HUES48 (cell line): ENCODE measurements at regions not wholly inside any gene's neighbourhood (a gene's known extent, or its start where the extent isn't known, plus 50 kb on each side); places are given as distances from the start of the nearest gene placed in this dataset.

ENCODE experiments used
- H3K27ac ChIP-seq: one replicate; pipeline ENCODE4 v1.7.0; 2013; ENCODE audit warnings: low read depth, low read length, inconsistent platforms
- H3K27me3 ChIP-seq: 2 replicates; pipeline ENCODE4 v1.6.1; 2013; ENCODE audit warnings: mild to moderate bottlenecking, low read length; ENCODE audit not compliant: control insufficient read depth, insufficient read depth
- H3K36me3 ChIP-seq: 2 replicates; pipeline ENCODE4 v1.6.1; 2013; ENCODE audit warnings: low read length; ENCODE audit not compliant: control insufficient read depth, insufficient read depth
- H3K4me1 ChIP-seq: 2 replicates; pipeline ENCODE4 v1.6.1; 2013; ENCODE audit warnings: mild to moderate bottlenecking, low read length; ENCODE audit not compliant: control insufficient read depth, insufficient read depth
- H3K4me3 ChIP-seq: 2 replicates; pipeline ENCODE4 v1.5.1; 2013; ENCODE audit warnings: mild to moderate bottlenecking, low read depth, low read length
- H3K9ac ChIP-seq: 2 replicates; pipeline ENCODE4 v1.6.1; 2013; ENCODE audit warnings: mild to moderate bottlenecking, low read depth, low read length, moderate library complexity
- H3K9me3 ChIP-seq: 2 replicates; pipeline ENCODE4 v1.6.1; 2013; ENCODE audit warnings: low read length; ENCODE audit not compliant: control insufficient read depth, insufficient read depth

DNA sequence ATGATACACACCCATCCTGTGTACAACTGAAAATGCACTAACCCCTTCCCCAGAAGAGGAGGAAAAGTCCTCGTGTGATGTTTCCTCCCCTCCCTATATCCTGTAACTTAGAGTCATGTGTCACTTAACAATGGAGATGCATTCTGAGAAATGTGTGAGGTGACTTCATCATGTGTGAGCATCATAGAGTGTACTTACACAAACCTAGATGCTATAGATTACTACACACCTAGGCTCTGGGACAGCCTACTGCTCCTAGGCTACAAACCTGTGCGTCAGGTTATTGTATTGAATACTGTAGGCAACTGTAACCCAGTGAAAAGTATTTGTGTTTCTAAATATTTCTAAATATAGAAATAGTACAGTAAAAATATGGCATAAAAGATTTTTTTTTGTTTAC, 98.6 kb upstream of the FAM180A start:
- Histone ChIP-seq H3K36me3 (no peaks in the 10 kb centered on the region), H3K9me3 (no peaks in the 10 kb centered on the region), H3K27me3 (no peaks in the 10 kb centered on the region), H3K4me1 (no peaks in the 10 kb centered on the region), H3K27ac (no peak overlapping the region), H3K4me3 (no peak overlapping the region), H3K9ac (no peak overlapping the region)

DNA sequence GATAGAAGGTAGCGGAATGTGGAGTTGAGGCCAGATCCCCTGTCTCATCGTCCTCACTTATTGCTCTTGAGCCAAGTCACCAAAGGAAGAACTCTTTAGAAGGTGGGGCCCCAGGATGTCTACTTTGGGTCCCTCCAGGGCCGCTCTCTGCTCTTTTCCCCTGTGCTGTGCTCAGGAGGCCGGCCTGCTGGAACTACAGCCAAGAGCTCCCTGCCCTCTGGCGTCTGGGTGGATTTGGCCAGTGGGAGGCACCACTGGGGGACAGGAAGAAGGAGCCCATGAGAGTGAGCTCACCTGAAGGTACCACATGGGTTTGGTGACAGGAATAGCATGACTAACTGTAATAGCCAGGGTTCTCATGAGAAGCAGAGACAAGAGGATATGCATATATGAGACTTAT, 97.7 kb upstream of the FAM180A start:
- no peak overlapping the region for H3K27ac ChIP-seq
- H3K4me3 ChIP-seq, result no peak overlapping the region
- H3K9me3 ChIP-seq, result no peaks in the 10 kb centered on the region
- H3K4me1 ChIP-seq, result no peaks in the 10 kb centered on the region
- no peak overlapping the region for H3K9ac ChIP-seq
- H3K27me3 ChIP-seq, result no peaks in the 10 kb centered on the region
- H3K36me3 ChIP-seq, result no peaks in the 10 kb centered on the region

DNA sequence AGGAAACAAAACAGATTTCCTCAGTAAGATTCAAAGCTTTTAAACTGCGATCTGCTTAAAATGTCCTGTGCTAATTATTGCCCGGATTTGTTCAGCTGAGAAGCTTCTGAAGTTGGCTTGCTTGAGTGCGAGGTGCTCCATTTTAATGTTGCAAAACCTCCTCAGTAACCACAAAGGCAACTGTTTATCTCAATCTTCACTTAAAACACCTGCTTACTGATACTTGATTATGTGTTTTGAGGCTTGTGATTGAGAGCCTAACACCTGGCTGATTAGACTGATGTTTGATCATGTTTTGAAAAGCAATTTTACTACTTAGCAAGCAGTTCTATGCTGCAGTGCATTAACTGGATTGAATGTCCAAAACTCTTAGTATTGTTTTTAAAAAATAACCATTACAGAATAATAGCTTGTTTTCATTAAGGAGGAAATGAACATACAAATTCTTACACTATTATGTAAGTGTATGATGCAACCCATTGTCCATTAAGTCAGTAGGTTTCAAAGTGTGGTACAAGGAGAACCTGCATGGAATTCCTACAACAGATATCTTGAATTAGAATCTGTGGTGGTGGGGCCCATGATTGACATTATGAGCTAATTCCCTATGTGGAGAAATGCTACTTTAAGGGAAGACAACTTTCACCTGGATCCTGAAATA, 96.9 kb upstream of the FAM180A start:
- no peak overlapping the region for H3K27ac ChIP-seq

DNA sequence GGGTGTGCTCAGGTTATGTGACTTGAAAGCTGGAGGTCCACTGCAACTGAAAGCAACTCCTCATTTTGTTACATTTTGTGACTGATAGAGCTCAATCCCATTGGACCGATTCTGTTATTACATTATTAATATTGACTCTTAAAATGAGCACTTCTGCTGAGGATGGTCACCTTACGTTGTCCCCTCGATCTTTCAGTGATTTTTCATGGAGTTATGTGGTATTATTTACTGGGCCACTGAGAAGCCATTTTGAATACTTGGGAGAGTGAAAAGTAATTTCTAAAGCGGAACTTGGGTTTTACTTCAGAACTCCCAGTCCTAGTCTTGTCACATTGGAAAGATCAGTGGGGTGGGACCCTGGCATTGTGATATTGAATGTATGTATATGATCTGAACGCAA, 96.3 kb upstream of the FAM180A start:
- no peaks in the 10 kb centered on the region for H3K36me3 ChIP-seq
- H3K9ac ChIP-seq, result no peak overlapping the region
- H3K9me3 ChIP-seq, result no peaks in the 10 kb centered on the region
- no peak overlapping the region for H3K27ac ChIP-seq
- no peak overlapping the region for H3K4me3 ChIP-seq
- no peaks in the 10 kb centered on the region for H3K27me3 ChIP-seq
- H3K4me1 ChIP-seq, result no peaks in the 10 kb centered on the region

More for the DNA sequence above, 96.9 kb upstream of the FAM180A start:
- H3K9ac ChIP-seq, result no peak overlapping the region
- H3K4me1 ChIP-seq, result no peaks in the 10 kb centered on the region
- no peaks in the 10 kb centered on the region for H3K9me3 ChIP-seq
- no peak overlapping the region for H3K4me3 ChIP-seq
- H3K27me3 ChIP-seq, result no peaks in the 10 kb centered on the region
- H3K36me3 ChIP-seq, result no peaks in the 10 kb centered on the region

DNA sequence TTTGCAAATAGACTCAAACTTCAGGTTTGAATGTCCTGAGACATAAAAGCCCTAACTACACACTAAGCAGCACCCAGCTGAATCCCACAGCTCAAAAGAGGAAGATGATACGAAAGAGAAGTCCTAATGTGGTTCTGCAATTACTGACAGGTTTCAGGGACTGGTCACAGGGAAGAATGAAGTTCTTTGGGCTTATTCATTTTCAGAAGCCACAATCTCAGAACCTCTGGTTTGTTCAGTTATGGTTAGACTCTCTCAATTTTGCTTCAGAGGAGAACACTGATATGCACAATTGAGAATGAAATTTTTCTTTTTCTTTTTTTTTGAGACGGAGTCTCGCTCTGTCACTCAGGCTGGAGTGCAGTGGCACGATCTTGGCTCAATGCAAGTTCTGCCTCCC, 94.6 kb upstream of the FAM180A start:
- Histone ChIP-seq H3K4me3 (no peak overlapping the region), H3K27ac (no peak overlapping the region)

DNA sequence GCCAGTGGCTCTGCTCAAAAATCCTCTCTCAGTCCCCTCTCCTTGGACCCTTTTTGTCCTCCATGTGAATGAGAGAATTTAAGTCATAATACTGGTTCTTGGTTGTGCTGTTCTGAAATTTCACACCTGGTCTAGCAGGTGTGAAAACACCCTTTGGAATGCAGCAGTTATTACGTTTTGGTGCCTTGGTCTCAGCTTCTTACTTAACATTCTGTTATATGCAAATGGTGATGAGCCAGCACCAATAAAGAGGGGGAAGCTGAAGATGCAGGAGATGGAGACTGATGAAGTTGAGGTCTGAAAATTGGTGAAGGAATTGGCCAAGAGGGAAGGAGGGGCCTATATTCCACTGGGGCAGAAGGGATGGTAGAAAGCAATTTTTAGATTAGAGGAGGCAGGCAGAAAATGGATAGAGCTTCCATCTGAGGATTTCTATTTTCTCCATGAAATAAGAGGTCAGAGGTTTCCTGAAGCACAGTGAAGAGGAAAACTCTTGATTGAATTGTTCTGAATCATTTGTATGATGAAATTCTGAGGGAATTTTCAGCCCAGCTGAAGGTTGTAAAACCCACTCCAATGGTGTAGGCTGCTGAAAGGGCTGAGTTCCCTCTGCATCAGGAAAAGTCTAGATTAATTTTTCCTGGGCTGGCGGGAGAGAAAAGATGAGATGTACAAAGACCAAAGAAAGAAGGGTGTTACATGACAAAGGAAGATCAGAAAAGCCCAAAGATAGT, 94.0 kb upstream of the FAM180A start:
- Histone ChIP-seq H3K4me3 (no peak overlapping the region), H3K9ac (no peak overlapping the region), H3K9me3 (no peaks in the 10 kb centered on the region), H3K27ac (no peak overlapping the region), H3K4me1 (no peaks in the 10 kb centered on the region), H3K27me3 (no peaks in the 10 kb centered on the region), H3K36me3 (no peaks in the 10 kb centered on the region)

More for the DNA sequence above, 94.6 kb upstream of the FAM180A start:
- H3K4me1 ChIP-seq, result no peaks in the 10 kb centered on the region
- no peaks in the 10 kb centered on the region for H3K27me3 ChIP-seq
- H3K36me3 ChIP-seq, result no peaks in the 10 kb centered on the region
- no peak overlapping the region for H3K9ac ChIP-seq
- no peaks in the 10 kb centered on the region for H3K9me3 ChIP-seq

DNA sequence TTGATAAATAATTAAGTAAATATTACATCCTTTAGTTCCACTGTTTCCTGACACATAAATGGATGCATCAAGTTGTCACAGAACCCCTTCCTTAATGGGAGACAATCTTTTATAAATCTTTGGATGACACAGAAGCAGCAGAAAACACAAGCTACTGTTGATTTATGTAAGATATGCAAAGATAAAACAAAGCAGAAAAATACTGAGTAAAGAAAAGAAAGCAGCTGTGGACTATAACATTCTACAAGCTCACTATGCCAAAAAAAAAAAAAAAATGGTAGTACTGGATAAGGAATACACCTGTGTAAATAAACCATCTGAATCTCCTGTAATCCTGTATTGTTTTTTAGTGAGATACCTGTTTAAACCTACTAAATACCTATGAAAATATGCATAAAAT, 92.0 kb upstream of the FAM180A start:
- Histone ChIP-seq H3K27ac (no peak overlapping the region), H3K4me1 (no peaks in the 10 kb centered on the region), H3K36me3 (no peaks in the 10 kb centered on the region), H3K27me3 (no peaks in the 10 kb centered on the region), H3K9ac (no peak overlapping the region), H3K9me3 (no peaks in the 10 kb centered on the region), H3K4me3 (no peak overlapping the region)

DNA sequence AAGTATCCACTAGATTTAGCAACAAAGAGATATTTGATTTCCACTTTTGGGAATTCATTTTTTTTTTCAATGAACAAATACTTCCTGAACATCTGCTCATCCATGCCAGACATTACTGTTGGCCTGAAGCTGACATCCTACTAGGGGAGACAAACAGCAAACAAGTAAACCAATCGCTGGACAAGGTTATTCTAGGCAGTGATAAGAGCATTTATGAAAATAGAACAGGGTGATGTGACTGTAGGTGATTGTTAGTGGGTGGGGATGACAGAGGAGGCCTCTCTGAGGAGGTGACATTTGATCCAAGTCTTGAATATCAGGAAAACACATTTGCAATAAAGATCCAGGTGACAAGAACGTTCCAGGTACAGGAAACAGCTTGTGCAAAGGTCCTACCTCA, 89.1 kb upstream of the FAM180A start:
- no peak overlapping the region for H3K27ac ChIP-seq
- no peaks in the 10 kb centered on the region for H3K4me1 ChIP-seq
- H3K36me3 ChIP-seq, result no peaks in the 10 kb centered on the region
- H3K27me3 ChIP-seq, result no peaks in the 10 kb centered on the region
- H3K9me3 ChIP-seq, result no peaks in the 10 kb centered on the region
- no peak overlapping the region for H3K4me3 ChIP-seq
- no peak overlapping the region for H3K9ac ChIP-seq

DNA sequence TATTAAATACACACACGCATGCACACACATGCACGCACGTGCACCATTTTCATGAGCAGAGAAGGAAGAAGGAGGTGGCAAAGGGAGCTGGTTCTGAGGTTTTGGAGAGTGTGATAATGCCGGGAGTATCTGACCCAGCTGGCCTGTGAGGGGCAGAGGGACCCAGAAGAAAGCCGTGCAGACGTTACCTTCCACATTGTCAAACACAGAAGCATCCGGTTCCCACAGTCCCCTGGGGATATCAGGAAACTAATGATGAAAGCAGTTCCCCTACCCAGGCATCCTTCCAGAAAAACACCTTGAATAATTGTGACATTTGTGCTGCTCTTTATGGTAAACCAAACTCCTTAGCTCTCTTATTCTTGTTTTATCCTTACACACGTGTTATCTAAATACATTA, 85.7 kb upstream of the FAM180A start:
- Histone ChIP-seq H3K27ac (no peak overlapping the region), H3K4me1 (no peaks in the 10 kb centered on the region), H3K27me3 (no peaks in the 10 kb centered on the region), H3K4me3 (no peak overlapping the region), H3K9ac (no peak overlapping the region), H3K36me3 (no peaks in the 10 kb centered on the region), H3K9me3 (no peaks in the 10 kb centered on the region)

DNA sequence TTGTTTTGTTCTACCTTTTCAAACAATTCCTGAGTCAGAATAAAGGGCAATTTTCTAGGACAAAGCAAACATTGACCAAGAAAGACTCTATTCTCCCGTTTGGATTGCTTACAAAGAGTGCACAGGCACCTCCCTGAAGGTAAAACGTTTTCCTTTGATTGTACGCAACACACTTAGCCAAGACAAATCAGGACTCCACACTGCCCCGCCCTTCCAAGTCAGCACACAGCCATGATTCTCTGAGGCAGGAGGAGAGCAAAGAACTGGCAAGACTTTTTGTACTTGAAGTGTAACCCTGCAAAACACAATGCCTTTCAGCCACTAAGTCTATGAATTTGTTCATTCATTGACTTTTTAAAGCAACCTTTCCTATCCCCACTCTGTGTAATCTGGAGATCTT, 85.0 kb upstream of the FAM180A start:
- no peaks in the 10 kb centered on the region for H3K27me3 ChIP-seq
- H3K4me3 ChIP-seq, result no peak overlapping the region
- H3K27ac ChIP-seq, result no peak overlapping the region
- no peaks in the 10 kb centered on the region for H3K9me3 ChIP-seq
- H3K36me3 ChIP-seq, result no peaks in the 10 kb centered on the region
- H3K9ac ChIP-seq, result no peak overlapping the region
- no peaks in the 10 kb centered on the region for H3K4me1 ChIP-seq

DNA sequence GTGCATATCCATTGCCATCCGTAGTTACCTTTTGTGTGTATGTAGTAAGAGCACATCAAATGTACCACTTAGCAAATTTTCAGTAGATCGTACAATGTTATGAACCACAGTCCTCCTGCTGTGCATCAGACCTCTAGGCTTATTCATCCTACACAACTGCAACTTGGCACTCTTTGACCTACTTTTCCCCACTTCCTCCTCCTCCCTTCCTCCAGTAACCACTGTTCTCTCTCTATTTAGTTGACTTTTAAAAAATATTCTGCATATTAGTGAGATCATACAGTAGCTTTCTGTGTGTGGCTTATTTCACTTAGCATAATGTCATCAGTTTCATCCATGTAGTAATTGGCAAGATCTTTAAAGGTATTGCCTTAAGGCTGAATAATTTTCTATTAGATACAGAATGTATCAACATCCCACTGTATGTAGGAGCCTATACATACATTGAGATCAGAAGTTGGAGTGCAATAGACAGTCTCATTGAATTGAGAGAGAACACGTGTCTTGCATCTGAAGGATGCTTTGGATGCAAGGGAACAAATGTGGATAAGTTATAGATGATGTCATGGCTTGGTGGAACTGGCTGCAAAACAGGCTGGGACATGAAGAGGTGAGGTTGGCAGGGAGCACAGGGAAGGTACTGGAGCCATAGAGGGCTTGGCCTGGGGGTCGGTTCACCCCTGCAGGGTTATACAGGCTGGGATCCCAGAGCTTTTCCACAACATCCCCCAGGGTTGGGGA, 83.0 kb upstream of the FAM180A start:
- Histone ChIP-seq H3K4me3 (no peak overlapping the region), H3K27ac (no peak overlapping the region), H3K4me1 (no peaks in the 10 kb centered on the region), H3K36me3 (no peaks in the 10 kb centered on the region), H3K9me3 (no peaks in the 10 kb centered on the region), H3K27me3 (no peaks in the 10 kb centered on the region), H3K9ac (no peak overlapping the region)
